IPS-20b (cell line): ENCODE measurements at regions not wholly inside any gene's neighbourhood (a gene's known extent, or its start where the extent isn't known, plus 50 kb on each side); places are given as distances from the start of the nearest gene placed in this dataset.

ENCODE experiments used
- H3K27ac ChIP-seq: one replicate; pipeline ENCODE4 v1.5.1; 2013; ENCODE audit warnings: low read length
- H3K27me3 ChIP-seq: 2 replicates; pipeline ENCODE4 v1.6.1; 2013; ENCODE audit warnings: mild to moderate bottlenecking, low read length, inconsistent platforms; ENCODE audit not compliant: insufficient read depth
- H3K36me3 ChIP-seq: 2 replicates; pipeline ENCODE4 v1.6.1; 2013; ENCODE audit warnings: low read depth, mild to moderate bottlenecking, inconsistent platforms, low read length, moderate library complexity; ENCODE audit not compliant: insufficient read depth
- H3K4me1 ChIP-seq: 2 replicates; pipeline ENCODE4 v1.6.1; 2013; ENCODE audit warnings: mild to moderate bottlenecking, control low read depth, inconsistent platforms, low read length, moderate library complexity; ENCODE audit not compliant: insufficient read depth
- H3K4me3 ChIP-seq: 2 replicates; pipeline ENCODE4 v1.5.1; 2013; ENCODE audit warnings: mild to moderate bottlenecking, low read length, inconsistent platforms
- H3K9ac ChIP-seq: 2 replicates; pipeline ENCODE4 v1.6.1; 2013; ENCODE audit warnings: low read depth, mild to moderate bottlenecking, inconsistent platforms, low read length, moderate library complexity
- H3K9me3 ChIP-seq: 2 replicates; pipeline ENCODE4 v1.6.1; 2013; ENCODE audit warnings: mild to moderate bottlenecking, low read depth, low read length, inconsistent platforms; ENCODE audit not compliant: insufficient read depth

GRCh38 chr3:110732420-110732819 lies 339.2 kb upstream of the NECTIN3 start:
- H3K4me3 ChIP-seq = no peak overlapping the region
- H3K4me1 ChIP-seq = no peaks in the 10 kb centered on the region
- no peaks in the 10 kb centered on the region for H3K27me3 ChIP-seq
- H3K9me3 ChIP-seq = no peaks in the 10 kb centered on the region; the same call in 1 of the 2 replicates
- no peak overlapping the region for H3K9ac ChIP-seq
- no peak overlapping the region for H3K27ac ChIP-seq
- no peaks in the 10 kb centered on the region for H3K36me3 ChIP-seq

GRCh38 chr3:110733045-110733444 lies 338.6 kb upstream of the NECTIN3 start:
- Histone ChIP-seq H3K36me3 (no peaks in the 10 kb centered on the region), H3K4me3 (no peak overlapping the region), H3K27ac (no peak overlapping the region), H3K4me1 (no peaks in the 10 kb centered on the region), H3K9me3 (no peaks in the 10 kb centered on the region; the same call in 1 of the 2 replicates), H3K27me3 (no peaks in the 10 kb centered on the region), H3K9ac (no peak overlapping the region)

- Histone ChIP-seq H3K9ac (no peak overlapping the region), H3K4me1 (no peaks in the 10 kb centered on the region), H3K27me3 (no peaks in the 10 kb centered on the region), H3K27ac (no peak overlapping the region), H3K36me3 (no peaks in the 10 kb centered on the region), H3K4me3 (no peak overlapping the region), H3K9me3 (no peaks in the 10 kb centered on the region)
Observed at GRCh38 chr3:110734524-110734923, 337.1 kb upstream of the NECTIN3 start.

- no peaks in the 10 kb centered on the region for H3K27me3 ChIP-seq
- no peak overlapping the region for H3K9ac ChIP-seq
- no peaks in the 10 kb centered on the region for H3K36me3 ChIP-seq
- H3K9me3 ChIP-seq = no peaks in the 10 kb centered on the region
- H3K27ac ChIP-seq = no peak overlapping the region
- no peaks in the 10 kb centered on the region for H3K4me1 ChIP-seq
- no peak overlapping the region for H3K4me3 ChIP-seq
Observed at GRCh38 chr3:110736332-110736731, 335.3 kb upstream of the NECTIN3 start.

GRCh38 chr3:110738531-110738930 lies 333.1 kb upstream of the NECTIN3 start:
- no peaks in the 10 kb centered on the region for H3K36me3 ChIP-seq
- H3K4me1 ChIP-seq = 0 out of 2 replicates have a peak, but pooled peaks cover 4% of the 10 kb centered on the region
- H3K9me3 ChIP-seq = no peaks in the 10 kb centered on the region
- no peak overlapping the region for H3K4me3 ChIP-seq
- H3K27me3 ChIP-seq = no peaks in the 10 kb centered on the region
- no peak overlapping the region for H3K9ac ChIP-seq
- no peak overlapping the region for H3K27ac ChIP-seq

GRCh38 chr3:110741891-110742290 lies 329.7 kb upstream of the NECTIN3 start:
- H3K9me3 ChIP-seq = no peaks in the 10 kb centered on the region
- H3K4me3 ChIP-seq = no peak overlapping the region
- H3K27ac ChIP-seq = no peak overlapping the region
- 0 out of 2 replicates have a peak, but pooled peaks cover 4% of the 10 kb centered on the region for H3K4me1 ChIP-seq
- H3K27me3 ChIP-seq = no peaks in the 10 kb centered on the region
- no peaks in the 10 kb centered on the region for H3K36me3 ChIP-seq
- H3K9ac ChIP-seq = no peak overlapping the region

DNA sequence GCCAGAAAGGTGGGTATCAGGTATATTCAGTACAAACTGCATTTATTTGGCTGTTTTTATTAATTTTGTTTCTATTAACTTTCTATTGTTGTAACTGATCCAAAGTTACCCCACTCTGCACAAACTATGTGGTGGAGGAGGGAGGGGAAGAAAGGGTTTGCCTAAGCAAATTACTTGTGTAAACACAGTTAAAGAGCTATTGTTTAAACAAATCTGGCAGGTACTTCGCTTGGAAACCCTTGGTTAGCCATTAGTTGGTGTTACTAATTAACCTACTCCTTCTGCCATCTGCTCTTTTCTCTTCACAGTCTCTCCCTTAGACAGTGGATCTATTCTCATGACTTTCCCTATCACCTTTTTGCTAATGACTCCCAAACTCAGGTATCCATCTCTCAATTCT lies 328.4 kb upstream of the NECTIN3 start:
- Histone ChIP-seq H3K27ac (no peak overlapping the region), H3K27me3 (no peaks in the 10 kb centered on the region), H3K9me3 (no peaks in the 10 kb centered on the region), H3K36me3 (no peaks in the 10 kb centered on the region), H3K9ac (no peak overlapping the region), H3K4me1 (0 out of 2 replicates have a peak, but pooled peaks cover 4% of the 10 kb centered on the region), H3K4me3 (no peak overlapping the region)

GRCh38 chr3:110743984-110744383 lies 327.6 kb upstream of the NECTIN3 start:
- Histone ChIP-seq H3K9me3 (no peaks in the 10 kb centered on the region), H3K9ac (no peak overlapping the region), H3K27me3 (no peaks in the 10 kb centered on the region), H3K27ac (no peak overlapping the region), H3K36me3 (no peaks in the 10 kb centered on the region), H3K4me3 (no peak overlapping the region), H3K4me1 (0 out of 2 replicates have a peak, but pooled peaks cover 5% of the 10 kb centered on the region)

DNA sequence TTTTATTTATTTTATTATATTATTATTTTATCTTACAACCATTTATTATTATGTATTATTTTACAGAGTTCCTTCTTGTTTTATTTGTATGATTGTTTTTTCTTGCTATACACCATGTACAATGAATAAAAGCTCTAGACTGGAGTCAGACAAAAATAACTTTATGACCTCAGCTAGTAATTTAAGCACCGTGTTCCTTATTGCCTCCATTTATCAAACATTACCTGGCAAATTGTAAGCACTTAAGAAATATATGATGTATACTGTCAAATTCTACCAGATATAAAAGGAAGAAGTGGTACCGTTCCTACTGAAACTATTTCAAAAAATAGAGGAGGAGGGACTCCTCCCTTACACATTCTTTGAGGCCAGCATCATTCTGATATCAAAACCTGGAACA lies 326.9 kb upstream of the NECTIN3 start:
- H3K4me1 ChIP-seq = 0 out of 2 replicates have a peak, but pooled peaks cover 7% of the 10 kb centered on the region
- H3K4me3 ChIP-seq = no peak overlapping the region
- no peaks in the 10 kb centered on the region for H3K9me3 ChIP-seq
- no peaks in the 10 kb centered on the region for H3K36me3 ChIP-seq
- H3K9ac ChIP-seq = no peak overlapping the region
- H3K27ac ChIP-seq = no peak overlapping the region
- H3K27me3 ChIP-seq = no peaks in the 10 kb centered on the region

GRCh38 chr3:110749006-110749405 lies 322.6 kb upstream of the NECTIN3 start:
- no peak overlapping the region for H3K9ac ChIP-seq
- peaks cover 7% of the 10 kb centered on the region for H3K4me1 ChIP-seq
- no peaks in the 10 kb centered on the region for H3K9me3 ChIP-seq
- no peak overlapping the region for H3K27ac ChIP-seq
- H3K4me3 ChIP-seq = no peak overlapping the region
- H3K27me3 ChIP-seq = no peaks in the 10 kb centered on the region
- H3K36me3 ChIP-seq = no peaks in the 10 kb centered on the region

GRCh38 chr3:110750201-110750600 lies 321.4 kb upstream of the NECTIN3 start:
- Histone ChIP-seq H3K4me3 (no peak overlapping the region), H3K36me3 (no peaks in the 10 kb centered on the region), H3K9me3 (no peaks in the 10 kb centered on the region), H3K9ac (no peak overlapping the region), H3K27ac (no peak overlapping the region), H3K27me3 (no peaks in the 10 kb centered on the region), H3K4me1 (peaks cover 17% of the 10 kb centered on the region)

GRCh38 chr3:110752307-110752706 lies 319.3 kb upstream of the NECTIN3 start:
- Histone ChIP-seq H3K4me1 (peaks cover 28% of the 10 kb centered on the region), H3K9ac (no peak overlapping the region), H3K27ac (no peak overlapping the region), H3K27me3 (no peaks in the 10 kb centered on the region), H3K36me3 (no peaks in the 10 kb centered on the region), H3K9me3 (no peaks in the 10 kb centered on the region), H3K4me3 (no peak overlapping the region)

GRCh38 chr3:110753516-110753915 lies 318.1 kb upstream of the NECTIN3 start:
- H3K27ac ChIP-seq = no peak overlapping the region

More at GRCh38 chr3:110753516-110753915, 318.1 kb upstream of the NECTIN3 start:
- H3K4me3 ChIP-seq = no peak overlapping the region
- H3K9ac ChIP-seq = no peak overlapping the region
- no peaks in the 10 kb centered on the region for H3K27me3 ChIP-seq
- peaks cover 28% of the 10 kb centered on the region for H3K4me1 ChIP-seq
- H3K9me3 ChIP-seq = no peaks in the 10 kb centered on the region
- no peaks in the 10 kb centered on the region for H3K36me3 ChIP-seq
